ENCODE measurements at regions not wholly inside any gene's neighbourhood (a gene's known extent, or its start where the extent isn't known, plus 50 kb on each side); places are given as distances from the start of the nearest gene placed in this dataset.

- no peak overlapping the region for H3K4me3 ChIP-seq (ENCODE audit: low read depth, low read length)
- DNase-seq (ENCODE audit: low read depth) = no peak
- no peak for TF ChIP-seq CTCF (IDR thresholded peaks at IDR 0.05; ENCODE audit: low read depth, low read length, missing control alignments)
Measured at GRCh38 chr2:223300326-223300725, 248.3 kb downstream of the KCNE4 start.

GRCh38 chr2:223306371-223306770 is 254.4 kb downstream of the KCNE4 start:
- H3K4me3 ChIP-seq (ENCODE audit: low read depth, low read length) = no peak overlapping the region
- TF ChIP-seq CTCF (IDR thresholded peaks at IDR 0.05; ENCODE audit: low read depth, low read length, missing control alignments) = peak; percentile 70
- DNase-seq (ENCODE audit: low read depth) = peak; percentile 2

- no peak for TF ChIP-seq CTCF (IDR thresholded peaks at IDR 0.05; ENCODE audit: low read depth, low read length, missing control alignments)
- no peak overlapping the region for H3K4me3 ChIP-seq (ENCODE audit: low read depth, low read length)
- DNase-seq (ENCODE audit: low read depth) = no peak
Measured at GRCh38 chr2:223311889-223312680, 260.1 kb downstream of the KCNE4 start.

- TF ChIP-seq CTCF (IDR thresholded peaks at IDR 0.05; ENCODE audit: low read depth, low read length, missing control alignments) = no peak
- DNase-seq (ENCODE audit: low read depth) = no peak
- H3K4me3 ChIP-seq (ENCODE audit: low read depth, low read length) = no peak overlapping the region
Measured at GRCh38 chr2:223313101-223313500, 261.1 kb downstream of the KCNE4 start.

GRCh38 chr2:223314811-223315210 is 262.8 kb downstream of the KCNE4 start:
- H3K4me3 ChIP-seq (ENCODE audit: low read depth, low read length) = no peak overlapping the region
- TF ChIP-seq CTCF (IDR thresholded peaks at IDR 0.05; ENCODE audit: low read depth, low read length, missing control alignments) = no peak
- DNase-seq (ENCODE audit: low read depth) = no peak

GRCh38 chr2:223315813-223316212 is 263.8 kb downstream of the KCNE4 start:
- H3K4me3 ChIP-seq (ENCODE audit: low read depth, low read length) = no peak overlapping the region
- DNase-seq (ENCODE audit: low read depth) = no peak

More at GRCh38 chr2:223315813-223316212, 263.8 kb downstream of the KCNE4 start:
- no peak for TF ChIP-seq CTCF (IDR thresholded peaks at IDR 0.05; ENCODE audit: low read depth, low read length, missing control alignments)

Data from GM12864 (cell line).